ENCODE measurements at regions not wholly inside any gene's neighbourhood (a gene's known extent, or its start where the extent isn't known, plus 50 kb on each side); places are given as distances from the start of the nearest gene placed in this dataset.
"Not testable (repeated sequence)": the region's sequence is repeated elsewhere in the genome, so short reads cannot be mapped to it uniquely, and the experiment has no call there.

DNA sequence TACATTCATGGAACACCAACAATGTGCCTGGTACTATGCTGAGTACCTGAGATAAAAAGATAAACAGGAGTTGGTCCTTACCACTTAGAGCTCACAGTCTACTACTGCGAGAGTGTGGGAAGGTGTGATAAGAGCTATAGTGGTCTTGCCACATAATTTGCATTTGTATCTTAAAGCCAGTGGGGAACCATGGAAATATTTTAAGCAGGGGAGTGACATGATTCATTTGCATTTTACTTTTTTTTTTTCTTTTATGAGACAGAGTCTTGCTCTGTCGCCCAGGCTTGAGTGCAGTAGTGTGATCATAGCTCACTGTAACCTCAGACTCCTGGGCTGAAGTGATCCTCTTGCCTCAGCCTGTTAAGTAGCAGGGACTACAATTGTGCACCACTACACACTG, 53.6 kb downstream of the SRGAP2 start:
- DNase-seq (ENCODE audit: low read depth in 2 of 2), result not testable (repeated sequence)

DNA sequence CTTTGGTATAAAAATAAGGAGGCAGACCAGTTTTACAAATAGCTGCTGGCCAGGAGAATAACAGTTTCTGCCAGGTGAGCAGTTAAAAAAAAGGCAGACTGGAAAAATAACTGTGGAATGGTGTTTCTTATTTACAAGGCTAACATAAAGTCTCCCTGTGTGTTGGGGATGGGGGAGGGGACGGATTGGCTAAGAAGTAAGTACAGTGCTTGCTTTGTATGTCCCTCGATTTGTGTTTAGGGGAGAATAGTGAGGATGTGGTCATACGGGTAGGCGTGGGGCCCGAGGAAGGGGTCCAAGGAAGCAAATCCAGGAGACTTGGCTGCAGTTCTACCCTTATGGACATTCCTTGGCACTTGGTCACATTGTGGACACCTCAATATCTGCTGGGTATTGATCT, 58.1 kb downstream of the SRGAP2 start:
- DNase-seq (ENCODE audit: low read depth in 2 of 2), result not testable (repeated sequence)

DNA sequence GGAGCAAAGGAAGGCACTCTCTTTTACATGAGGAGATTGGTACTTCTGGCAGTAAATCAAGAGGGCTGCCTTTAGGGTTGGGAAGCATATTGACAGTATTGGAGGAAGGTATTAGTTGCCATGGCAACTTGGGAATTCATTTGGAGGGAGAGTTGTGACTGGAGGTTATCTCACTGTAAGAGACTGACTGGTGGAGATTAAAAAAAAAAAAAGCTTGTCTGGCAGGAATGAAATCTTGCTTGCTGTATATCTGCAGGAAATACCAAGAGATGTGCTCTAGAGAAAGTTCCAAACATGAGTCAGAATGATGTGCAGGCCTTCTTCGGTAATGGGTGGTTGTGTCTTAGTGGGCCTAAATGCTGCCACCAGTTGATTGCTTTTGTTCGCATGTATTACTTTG, 59.1 kb downstream of the SRGAP2 start:
- DNase-seq (ENCODE audit: low read depth in 2 of 2), result not testable (repeated sequence)

DNA sequence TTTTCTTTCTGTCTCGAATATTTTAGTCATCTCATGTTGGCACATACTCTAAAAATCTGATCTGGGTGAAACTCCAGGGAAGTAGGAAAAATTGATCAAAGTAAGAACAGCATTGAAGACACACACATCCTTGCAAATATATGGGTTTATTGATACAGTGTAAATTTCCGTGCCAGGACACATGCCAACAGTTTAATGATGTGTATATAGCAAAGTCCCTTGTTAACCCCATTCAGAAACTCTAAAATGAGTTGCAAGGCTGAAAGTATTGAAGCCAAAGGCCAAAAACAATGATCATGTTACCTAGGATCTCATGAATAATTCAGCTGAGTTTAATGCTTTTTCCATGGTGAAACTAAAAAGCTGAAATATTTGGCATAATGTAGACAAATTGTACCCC, 61.6 kb downstream of the SRGAP2 start:
- not testable (repeated sequence) for DNase-seq (ENCODE audit: low read depth in 2 of 2)

DNA sequence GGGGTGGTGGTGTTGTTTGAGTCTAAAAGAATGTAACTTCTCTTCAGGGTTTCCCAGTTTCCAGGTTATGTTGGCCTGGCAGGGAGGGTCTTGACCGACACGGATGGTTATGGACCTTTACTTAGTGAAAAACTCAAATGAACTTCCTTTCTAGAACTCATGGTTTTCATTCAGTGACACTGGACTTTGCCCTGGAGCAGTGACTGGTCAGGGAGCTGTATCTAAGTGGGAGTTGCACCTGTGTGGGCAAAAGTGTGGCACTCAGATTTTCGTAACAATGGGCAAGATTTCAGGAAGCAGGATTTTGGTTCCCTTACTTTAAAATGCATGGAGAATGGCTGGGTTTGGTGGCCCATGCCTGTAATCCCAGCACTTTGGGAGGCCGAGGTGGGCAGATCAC, 67.8 kb downstream of the SRGAP2 start:
- DNase-seq (ENCODE audit: low read depth in 2 of 2), result not testable (repeated sequence)

DNA sequence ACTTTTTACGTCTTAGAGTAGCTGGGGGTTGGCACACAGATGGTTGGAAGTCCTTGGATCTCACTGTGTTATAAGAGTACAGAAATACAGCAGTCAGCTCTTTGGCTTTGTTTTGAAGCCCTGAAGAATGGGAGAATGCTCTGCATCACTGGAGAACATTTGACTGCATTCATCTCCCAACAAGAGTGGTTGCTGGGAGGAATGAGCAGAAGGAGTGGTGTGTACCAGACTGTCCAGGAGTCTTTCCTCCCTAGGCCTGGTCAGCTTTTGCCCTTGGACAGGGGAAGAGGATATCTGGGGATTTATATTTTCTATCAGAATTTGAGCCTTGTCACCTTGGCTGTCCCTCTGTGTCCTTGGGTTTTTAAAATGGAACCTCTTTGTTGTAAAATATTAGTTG, 69.8 kb downstream of the SRGAP2 start:
- not testable (repeated sequence) for DNase-seq (ENCODE audit: low read depth in 2 of 2)

DNA sequence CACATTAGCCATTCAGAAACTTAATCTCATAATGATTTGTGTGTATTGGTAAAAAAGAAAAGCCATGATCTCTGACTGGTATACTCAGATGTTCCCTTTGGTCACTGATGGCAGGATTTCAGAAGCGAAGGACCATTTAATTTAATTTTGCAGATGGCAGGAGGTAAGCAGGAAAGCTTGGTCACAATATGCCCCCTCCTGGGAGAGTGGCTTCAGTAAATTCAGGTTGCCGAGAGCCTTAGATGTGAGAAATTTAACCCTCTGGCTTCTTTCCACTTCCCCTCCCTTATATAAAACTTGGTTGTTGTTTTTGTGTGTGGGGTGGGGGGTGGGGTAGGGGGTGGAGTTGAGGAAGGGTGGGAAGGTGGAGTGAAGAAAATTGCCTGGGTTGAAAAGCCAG, 72.8 kb downstream of the SRGAP2 start:
- DNase-seq (ENCODE audit: low read depth in 2 of 2), result not testable (repeated sequence)

DNA sequence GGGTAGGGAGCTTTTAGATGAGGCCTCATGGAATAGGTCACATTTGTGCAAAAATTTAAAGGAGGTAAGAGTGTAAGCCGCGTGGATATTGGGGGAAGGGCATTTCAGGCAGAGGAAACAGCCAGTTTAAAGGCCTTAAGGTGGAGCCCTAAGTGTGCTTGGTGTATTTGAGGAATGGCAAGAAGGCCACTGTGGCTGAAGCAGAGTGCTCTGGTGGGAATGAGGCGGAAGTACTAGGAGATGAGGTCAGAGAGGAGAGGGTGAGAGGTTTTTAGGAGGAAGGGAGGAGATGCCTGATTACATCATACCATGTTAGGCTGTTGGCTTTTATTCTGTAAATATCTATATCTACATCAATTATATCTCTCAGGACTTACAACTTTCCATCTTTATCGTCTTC, 75.3 kb downstream of the SRGAP2 start:
- not testable (repeated sequence) for DNase-seq (ENCODE audit: low read depth in 2 of 2)

DNA sequence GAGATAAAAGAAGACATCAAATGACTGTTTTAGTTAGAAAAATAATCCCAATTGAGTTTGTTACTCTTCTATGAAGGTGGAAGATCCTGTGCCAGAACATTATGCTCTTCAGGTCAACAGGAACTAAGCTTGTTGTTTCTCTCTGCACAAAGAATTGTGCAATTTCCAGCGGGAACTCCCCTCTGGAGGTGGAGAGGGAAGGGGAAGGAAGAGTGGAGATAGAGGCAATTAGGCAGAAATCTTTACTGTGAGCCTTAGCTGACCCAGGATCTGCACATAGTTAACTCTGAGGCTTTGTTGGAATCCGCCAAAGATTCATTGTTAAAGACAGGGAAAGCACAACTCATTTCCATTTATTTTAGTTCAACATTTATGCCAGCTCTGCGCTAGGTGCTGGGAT, 77.3 kb downstream of the SRGAP2 start:
- not testable (repeated sequence) for DNase-seq (ENCODE audit: low read depth in 2 of 2)

DNA sequence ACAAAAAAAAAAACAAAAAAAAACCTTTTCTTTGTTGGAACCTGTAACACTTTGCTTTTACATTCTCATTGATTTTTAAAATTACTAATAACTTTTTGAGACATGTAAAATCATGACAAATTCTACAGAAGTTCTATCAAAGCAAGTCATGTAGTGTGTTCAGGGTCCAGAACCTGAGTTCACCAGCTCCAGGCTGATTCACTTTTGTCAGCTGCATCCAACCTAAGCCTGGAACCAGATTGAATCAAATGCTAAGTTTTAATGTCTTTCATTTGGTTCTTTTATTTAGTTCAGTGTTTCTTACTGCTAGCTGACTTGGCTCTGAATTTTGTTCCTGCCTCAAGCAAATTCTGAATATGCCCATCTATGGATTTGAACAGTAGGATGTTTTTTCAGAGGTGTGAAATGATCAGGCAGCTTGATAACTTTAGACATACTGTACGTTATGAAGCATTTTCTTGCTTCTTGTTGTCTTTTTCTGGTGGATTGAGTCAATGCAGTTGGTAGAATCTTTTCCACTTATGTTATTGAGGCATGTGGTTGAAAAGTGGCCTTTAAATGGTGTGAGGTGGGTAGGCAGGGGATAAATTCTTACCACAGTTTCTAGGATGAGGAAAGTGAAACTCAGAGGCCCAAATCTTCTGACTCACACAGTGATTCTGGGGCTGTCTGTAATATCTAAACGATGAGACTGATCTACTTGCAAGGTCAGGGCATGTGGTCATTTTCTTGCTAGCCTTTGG, 78.7 kb downstream of the SRGAP2 start:
- not testable (repeated sequence) for DNase-seq (ENCODE audit: low read depth in 2 of 2)

DNA sequence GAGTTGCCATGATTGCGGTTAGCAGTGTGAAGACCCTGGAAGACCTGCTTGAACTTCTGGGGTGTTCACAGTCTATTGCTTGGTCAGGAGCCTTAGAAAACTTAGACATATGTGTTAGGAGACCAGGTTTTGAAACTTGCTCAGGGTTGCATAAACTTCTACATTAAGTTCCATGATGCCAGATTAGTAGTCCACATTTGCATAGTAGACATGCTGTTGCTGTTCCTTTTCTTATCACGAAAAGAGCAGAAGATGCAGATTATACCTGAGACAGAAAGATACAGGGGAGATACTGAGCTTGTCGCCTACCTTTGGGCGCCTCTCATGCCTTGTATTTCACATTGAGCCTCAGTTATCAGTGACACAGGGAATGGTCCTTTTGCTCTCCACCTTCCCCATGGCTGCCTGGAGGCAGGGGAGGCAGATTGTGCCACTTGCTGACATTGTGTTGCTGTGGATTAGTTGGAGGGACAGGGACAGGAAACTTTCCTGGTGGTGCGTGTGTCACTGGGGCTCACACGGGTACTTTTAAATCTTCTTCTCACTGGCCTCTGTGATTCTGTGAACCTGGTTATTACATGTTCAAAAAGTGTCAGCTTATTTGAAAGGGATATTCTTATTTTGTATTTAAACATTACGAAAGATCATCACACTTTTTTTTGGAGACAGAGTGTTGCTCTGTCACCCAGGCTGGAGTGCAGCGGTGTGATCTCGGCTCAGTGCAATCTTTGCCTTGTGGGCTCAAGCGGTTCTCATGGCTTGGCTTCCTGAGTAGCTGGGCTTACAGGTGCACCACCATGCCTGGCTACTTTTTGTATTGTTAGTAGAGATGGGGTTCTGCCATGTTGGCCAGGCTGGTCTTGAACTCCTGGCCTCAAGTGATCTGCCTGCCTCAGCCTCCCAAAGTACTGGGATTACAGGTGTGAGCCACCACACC, 82.0 kb downstream of the SRGAP2 start:
- DNase-seq (ENCODE audit: low read depth in 2 of 2), result not testable (repeated sequence)

DNA sequence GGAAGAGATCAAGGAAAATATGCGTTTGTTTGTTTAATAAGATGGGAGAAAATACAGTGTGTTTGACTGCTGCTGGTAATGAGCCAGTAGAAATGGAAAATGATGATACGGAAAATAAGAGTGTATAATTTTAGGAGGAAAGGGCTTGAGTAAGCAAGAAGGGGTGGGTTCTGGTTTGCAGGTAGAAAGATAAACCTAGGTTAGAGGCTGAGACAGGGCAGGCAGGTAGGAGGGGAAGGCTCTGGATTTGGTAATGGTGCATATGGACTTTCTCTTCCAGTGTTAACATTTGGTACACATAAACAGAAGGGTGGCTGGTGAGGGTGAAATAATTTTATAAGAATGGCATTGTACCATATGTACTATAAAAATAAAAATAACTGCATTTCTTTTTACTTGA, 84.4 kb downstream of the SRGAP2 start:
- DNase-seq (ENCODE audit: low read depth in 2 of 2), result not testable (repeated sequence)

DNA sequence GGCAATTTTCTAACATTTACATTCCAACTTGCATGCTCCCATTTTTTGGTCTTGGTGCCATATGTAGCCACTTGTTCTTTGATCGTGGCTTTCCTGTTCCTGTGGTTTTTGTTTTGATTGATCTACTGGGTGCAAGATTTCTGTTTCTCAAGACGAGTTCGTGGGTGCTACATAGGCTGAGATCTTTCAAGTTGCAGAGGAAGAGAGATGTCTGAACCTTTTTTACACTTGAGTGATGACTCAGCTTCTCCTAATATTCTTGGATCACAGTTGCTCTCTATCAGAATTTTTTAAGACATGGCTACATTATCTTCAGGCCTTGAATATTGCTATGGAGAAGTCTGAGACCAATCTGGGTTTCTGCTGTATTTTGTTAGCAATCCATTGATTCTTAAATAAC, 85.1 kb downstream of the SRGAP2 start:
- DNase-seq (ENCODE audit: low read depth in 2 of 2), result not testable (repeated sequence)

DNA sequence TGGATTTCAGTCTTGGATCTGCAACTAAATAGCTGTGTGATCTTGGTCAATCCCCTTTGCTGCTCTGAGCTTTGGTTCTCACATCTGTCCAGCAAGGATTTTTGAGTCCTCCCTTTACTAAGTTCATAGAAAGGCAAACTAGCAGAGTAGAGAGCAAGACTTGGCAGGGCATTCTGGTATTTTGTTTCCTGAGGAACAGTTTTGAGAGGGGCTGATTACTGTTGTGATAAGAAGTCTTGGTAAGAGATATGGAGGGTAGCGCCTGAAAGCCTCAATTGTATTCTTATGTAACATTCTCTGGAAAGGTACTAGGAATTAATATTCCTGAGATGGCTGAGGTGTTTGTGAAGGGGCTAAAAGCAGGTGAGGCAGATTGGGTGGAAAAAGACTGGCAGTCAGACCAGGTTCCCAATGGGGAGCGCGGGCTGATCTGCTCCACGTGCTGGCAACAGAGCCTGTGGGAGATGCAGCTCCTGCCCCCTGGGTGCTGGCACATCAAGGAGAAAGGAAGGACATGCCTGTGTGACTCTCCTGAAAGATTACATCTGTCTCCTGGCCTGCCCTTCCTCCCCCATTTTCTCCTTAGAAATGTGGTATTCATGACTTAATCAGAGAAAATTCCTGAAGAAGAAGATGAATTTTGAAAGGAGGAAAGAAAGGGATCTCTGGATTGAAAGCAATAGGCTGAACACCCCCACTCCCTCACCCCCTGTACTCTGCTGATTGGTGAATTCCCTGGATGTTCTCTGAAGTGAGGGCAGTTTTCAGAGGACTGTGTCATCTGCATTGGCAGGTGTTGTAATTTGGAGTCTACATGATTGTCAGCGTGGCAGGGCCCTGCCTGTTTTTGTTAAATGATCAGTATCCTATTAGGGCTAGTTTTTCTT, 94.0 kb downstream of the SRGAP2 start:
- not testable (repeated sequence) for DNase-seq (ENCODE audit: low read depth in 2 of 2)

DNA sequence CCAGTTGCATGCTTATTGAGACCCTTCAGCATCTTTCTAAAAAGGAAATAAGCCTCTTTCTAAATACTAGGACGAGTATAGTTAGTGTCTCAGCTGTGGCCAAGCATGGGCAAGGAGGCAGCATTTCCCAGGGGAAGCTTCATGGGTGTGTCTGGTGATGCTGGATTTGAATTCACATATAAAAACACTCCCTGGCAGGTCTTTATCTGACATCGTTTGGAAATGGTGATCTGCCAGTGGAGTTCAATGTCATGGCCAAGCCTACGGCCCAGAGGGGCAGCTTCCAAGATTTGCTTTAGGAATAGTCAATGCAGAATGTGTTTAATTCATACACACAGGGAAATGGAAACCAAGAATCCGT, 94.7 kb downstream of the SRGAP2 start:
- not testable (repeated sequence) for DNase-seq (ENCODE audit: low read depth in 2 of 2)

DNA sequence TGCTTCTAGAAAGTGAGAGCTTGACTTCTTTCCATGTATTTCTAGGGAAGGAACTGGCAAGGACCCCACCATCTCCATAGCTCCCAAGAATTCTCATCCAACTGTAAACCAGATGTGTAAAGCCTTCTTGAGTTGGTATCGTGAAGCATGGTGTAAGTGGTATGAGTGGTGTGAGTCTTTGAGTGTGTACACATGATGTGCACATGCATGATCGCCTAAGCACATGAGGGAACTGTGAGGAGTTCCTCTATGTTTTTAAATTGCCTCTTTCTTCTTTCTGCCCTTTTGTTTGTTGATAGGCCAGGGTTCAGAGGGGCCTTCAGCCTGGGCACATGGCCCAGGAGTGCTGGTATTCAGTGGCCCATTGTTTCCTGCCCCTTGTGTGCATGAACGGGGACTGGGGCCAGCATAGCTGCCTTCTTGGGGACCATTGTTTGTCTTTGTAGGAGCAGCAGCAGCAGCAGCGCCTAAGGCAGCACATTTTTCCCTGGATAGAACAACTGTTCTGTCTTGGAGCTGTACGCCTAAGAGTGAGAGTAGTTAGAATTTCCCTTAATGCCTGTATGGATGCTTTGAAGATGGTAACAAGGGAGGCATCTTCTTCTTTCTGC, 95.9 kb downstream of the SRGAP2 start:
- DNase-seq (ENCODE audit: low read depth in 2 of 2), result not testable (repeated sequence)

DNA sequence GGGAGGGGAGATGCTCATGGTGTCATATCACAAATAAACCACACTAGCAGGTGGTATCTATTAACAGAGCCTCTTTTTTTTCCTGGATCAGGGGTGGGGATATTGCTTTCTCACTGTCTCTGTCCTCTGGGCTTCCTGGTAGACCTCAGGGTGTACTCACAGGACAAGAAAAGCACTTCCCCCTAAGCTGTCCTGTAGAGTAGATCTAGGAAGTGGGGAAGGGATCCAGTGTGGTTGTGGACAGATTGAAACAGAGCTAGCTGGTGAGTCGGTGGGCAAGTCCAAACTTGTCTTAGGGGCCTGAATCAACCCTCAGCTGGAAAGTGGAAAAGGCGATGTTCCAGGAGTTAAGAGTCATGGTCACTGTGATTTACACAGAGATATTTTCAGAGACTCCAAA, 96.6 kb downstream of the SRGAP2 start:
- not testable (repeated sequence) for DNase-seq (ENCODE audit: low read depth in 2 of 2)

DNA sequence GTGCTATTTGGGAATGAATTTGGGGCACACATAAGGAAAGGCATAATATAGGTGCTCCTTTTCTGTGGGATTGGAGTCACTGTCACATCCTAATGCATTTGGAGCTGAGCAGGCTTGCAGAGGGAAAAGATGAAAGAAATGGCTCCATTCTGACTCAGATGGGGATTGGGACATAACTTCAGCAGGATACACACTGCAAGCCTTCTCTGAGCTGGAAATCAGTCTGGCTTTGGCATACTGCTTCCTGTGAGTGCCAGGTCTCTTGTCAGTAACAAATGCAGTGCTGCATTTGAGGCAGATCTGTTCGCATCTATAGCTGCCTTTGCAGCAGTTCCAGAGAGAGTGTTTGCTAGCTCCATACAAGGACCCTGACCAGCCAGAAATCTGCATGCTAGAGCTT, 98.7 kb downstream of the SRGAP2 start:
- DNase-seq (ENCODE audit: low read depth in 2 of 2), result not testable (repeated sequence)

DNA sequence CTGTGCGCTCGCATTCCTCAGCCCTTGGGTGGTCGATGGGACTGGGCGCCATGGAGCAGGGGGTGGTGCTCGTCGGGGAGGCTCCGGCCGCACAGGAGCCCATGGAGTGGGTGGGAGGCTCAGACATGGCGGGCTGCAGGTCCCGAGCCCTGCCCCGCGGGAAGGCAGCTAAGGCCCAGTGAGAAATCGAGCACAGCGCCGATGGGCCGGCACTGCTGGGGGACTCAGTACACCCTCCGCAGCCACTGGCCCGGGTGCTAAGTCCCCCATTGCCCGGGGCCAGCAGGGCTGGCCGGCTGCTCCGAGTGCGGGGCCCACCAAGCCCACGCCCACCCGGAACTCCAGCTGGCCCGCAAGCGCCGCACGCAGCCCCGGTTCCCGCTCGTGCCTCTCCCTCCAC, 104.1 kb downstream of the SRGAP2 start:
- DNase-seq (ENCODE audit: low read depth in 2 of 2), result not testable (repeated sequence)

DNA sequence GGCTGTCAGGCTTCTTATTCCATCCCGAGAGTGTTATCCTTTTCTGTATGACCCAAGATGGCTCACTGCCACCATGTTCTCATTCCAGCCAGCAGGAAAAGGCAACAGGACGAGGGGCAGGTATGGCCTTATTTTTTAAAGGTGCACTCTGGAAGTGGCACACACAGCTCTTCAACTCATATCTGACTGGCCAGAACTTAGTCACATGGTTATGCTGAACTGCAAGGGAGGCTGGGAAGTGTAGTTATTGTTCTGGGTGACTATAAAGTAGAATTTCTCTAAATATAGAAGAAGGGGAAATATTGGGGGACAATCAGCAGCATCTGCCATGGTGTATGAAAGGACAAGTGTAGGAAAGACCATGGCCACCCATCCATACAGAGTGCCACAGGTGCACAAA, 107.6 kb downstream of the SRGAP2 start:
- not testable (repeated sequence) for DNase-seq (ENCODE audit: low read depth in 2 of 2)

DNA sequence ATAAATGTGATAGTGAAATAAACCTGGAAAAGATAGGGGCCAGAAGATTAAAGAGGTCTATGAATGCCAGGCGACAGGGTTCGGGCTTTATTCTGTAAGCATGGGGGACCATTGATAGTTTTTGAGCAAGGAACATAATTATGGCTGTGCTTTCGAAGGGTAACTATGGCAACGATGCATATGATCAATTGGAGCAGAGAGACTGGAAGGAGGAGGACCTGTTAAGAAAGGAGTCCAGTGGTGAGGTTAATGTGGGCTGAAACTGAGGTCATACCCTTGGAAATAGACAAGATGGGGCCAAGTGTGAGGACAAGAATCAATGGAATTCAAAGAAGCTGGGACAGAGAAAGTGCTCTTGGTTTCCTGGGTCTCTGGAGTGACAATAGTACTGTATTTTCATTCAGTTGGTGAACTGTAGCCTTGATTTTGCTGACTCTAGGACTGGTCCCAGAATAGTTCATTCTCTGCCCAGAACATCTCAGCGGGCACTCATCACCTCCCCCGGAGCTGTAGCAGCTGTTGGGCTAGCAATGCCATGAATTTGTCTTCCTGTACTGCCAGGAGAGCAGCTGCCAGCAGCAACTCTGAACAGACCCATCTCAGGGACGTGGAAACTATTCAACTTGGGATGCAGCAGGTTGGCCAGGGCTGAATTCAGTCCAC, 108.4 kb downstream of the SRGAP2 start:
- DNase-seq (ENCODE audit: low read depth in 2 of 2), result not testable (repeated sequence)

All from fibroblast of skin of left biceps (primary cell).